Gastroesophageal sphincter (tissue), 3 donors: ENCODE measurements at regions not wholly inside any gene's neighbourhood (a gene's known extent, or its start where the extent isn't known, plus 50 kb on each side); places are given as distances from the start of the nearest gene placed in this dataset.

Experiments used
- EP300 ChIP-seq: sonication (generic); formaldehyde crosslinking; IDR thresholded peaks from one replicate; pipeline ENCODE4 v1.6.1; 2017; ENCODE audit warnings: antibody characterized with exemption, mild to moderate bottlenecking
- POLR2A ChIP-seq, 2 donors: fragments of 450-650 bp; IDR thresholded peaks; one replicate each; pipeline ENCODE4 v1.6.1; 2017; ENCODE audit warnings: antibody characterized with exemption in 2 of 2, mild to moderate bottlenecking in 2 of 2, moderate library complexity in 1 of 2
- POLR2AphosphoS5 ChIP-seq: sonication (generic); formaldehyde crosslinking; IDR thresholded peaks from one replicate; pipeline ENCODE4 v1.6.1; 2017; ENCODE audit warnings: antibody characterized with exemption
- TF ChIP-seq, protein P1 (sequence below), 4 experiments: fragments of 200-600 bp in 2 of 4; fragments of 450-650 bp in 2 of 4; sonication (generic) in 1 of 4; IDR thresholded peaks; one replicate each; pipeline ENCODE4 v1.5.1; 2017 to 2019; ENCODE audit warnings: antibody characterized with exemption in 4 of 4, mild to moderate bottlenecking in 2 of 4, moderate library complexity in 2 of 4

DNA sequence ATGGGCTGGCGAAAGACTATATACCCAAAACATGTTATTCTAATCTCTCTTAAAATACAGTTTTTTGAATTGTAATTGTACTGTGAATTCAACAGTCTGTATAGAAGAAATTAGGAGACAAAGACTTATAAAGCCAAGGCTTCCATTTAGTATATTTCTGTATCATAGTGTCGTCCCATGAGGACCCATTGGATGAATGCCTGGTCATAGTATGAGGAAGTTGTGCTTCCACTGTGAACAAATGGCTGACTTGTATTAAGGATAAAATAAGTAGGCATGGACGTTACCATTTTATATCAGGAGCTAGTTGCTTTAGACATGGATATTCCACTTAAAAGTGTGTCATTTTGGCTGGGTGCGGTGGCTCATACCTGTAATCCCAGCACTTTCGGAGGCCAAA lies 55.9 kb upstream of the NAV3 start:
- TF ChIP-seq, protein P1, sequence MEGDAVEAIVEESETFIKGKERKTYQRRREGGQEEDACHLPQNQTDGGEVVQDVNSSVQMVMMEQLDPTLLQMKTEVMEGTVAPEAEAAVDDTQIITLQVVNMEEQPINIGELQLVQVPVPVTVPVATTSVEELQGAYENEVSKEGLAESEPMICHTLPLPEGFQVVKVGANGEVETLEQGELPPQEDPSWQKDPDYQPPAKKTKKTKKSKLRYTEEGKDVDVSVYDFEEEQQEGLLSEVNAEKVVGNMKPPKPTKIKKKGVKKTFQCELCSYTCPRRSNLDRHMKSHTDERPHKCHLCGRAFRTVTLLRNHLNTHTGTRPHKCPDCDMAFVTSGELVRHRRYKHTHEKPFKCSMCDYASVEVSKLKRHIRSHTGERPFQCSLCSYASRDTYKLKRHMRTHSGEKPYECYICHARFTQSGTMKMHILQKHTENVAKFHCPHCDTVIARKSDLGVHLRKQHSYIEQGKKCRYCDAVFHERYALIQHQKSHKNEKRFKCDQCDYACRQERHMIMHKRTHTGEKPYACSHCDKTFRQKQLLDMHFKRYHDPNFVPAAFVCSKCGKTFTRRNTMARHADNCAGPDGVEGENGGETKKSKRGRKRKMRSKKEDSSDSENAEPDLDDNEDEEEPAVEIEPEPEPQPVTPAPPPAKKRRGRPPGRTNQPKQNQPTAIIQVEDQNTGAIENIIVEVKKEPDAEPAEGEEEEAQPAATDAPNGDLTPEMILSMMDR (IDR thresholded peaks at IDR 0.05): no peak
- no peak for TF ChIP-seq POLR2AphosphoS5
- TF ChIP-seq POLR2A (IDR thresholded peaks at IDR 0.05): no peak
- no peak for TF ChIP-seq EP300
